ENCODE measurements at regions not wholly inside any gene's neighbourhood (a gene's known extent, or its start where the extent isn't known, plus 50 kb on each side); places are given as distances from the start of the nearest gene placed in this dataset.
A peak's percentile ranks its signal among the peaks of the same experiment; 100 is the strongest.

DNA sequence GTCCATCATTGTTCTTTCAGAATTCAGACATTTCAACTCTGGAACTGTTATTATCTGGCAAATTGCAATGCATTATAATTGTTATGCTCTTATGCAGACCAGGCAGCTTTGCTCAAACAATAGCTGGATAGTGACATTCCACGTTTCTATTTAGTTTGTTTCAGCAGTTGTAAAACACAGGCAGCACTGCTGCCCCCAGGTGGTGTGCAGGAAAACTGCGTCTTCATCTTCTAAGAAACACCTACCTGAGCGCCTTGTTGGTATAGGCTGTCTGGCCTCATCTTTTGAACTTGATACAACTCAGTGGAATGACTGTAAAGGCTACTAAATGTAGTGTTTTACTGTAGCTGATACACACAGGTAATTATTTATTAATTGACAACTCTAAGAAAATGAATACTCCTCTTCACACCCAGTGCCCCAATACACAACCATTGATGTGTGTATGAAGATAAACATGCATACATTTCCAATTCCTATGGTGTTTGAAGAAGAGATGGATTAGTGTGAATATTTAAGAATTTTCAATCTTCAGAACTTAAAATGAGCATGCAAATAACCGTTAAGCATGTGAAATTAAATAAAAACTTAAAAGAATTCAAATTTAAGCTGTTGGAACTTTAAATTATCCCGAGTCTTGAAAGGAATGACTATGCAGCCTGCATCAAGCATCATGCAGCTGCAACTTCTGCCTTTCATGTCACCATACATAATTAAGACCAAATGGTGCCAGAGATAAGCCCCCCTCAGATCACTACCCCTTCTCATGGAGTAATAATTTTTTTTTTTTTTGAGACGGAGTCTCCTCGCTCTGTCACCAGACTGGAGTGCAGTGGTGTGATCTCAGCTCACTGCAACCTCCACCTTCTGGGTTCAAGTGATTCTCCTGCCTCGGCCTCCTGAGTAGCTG is 85.6 kb downstream of the CD8B2 start:
- H3K27ac Mint-ChIP-seq = no peak overlapping the region
- no peaks in the 10 kb centered on the region for H3K9me3 Mint-ChIP-seq
- no peaks in the 10 kb centered on the region for H3K36me3 Mint-ChIP-seq (ENCODE audit: low read depth)
- H3K4me3 Mint-ChIP-seq = no peak overlapping the region
- H3K27me3 Mint-ChIP-seq (ENCODE audit: low read depth) = peaks cover 14% of the 10 kb centered on the region
- no peaks in the 10 kb centered on the region for H3K4me1 Mint-ChIP-seq (ENCODE audit: low read depth)

DNA sequence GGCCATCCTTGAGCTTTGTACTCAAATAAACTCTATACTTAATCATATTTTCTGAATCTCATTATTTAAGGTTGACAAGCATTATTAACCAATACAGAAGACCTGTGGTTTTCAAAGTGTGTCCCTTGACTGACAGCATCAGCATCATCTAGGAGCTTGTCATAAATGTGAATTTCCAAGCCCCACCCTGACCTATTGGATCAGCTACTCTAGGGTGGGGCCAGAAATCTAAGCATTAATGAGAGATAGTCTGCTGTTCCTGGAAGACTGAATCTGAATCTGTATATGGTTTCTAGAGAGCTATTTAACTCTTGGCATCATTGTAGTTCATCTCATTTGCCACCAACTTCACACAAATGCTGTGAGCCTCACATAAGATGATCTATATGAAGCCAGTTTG is 86.6 kb downstream of the CD8B2 start:
- no peaks in the 10 kb centered on the region for H3K4me1 Mint-ChIP-seq (ENCODE audit: low read depth)
- H3K4me3 Mint-ChIP-seq = no peak overlapping the region
- no peaks in the 10 kb centered on the region for H3K9me3 Mint-ChIP-seq
- H3K36me3 Mint-ChIP-seq (ENCODE audit: low read depth) = no peaks in the 10 kb centered on the region
- H3K27me3 Mint-ChIP-seq (ENCODE audit: low read depth) = peaks cover 24% of the 10 kb centered on the region
- H3K27ac Mint-ChIP-seq = no peak overlapping the region

DNA sequence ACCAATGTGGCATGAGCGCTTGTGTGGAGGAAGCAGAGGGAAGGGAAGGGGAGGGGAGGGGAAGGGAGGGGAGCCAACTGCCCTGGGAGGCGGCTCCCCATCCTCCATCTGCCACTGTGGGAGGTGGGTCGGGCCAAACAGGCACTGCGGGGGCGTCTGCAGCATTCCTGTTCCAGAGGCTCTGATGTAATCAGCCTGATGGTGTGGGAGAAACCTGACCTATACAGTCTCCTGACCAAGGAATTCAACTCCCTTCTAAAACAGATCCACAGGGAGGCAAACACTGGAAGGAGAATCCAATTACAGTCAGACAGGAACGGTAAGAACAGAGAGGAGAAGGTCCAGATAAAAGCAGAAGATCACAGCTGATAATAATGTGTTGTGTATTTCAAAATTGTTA is 88.8 kb downstream of the CD8B2 start:
- Mint-ChIP-seq H3K36me3 (ENCODE audit: low read depth) (no peaks in the 10 kb centered on the region), H3K4me3 (no peak overlapping the region), H3K27me3 (ENCODE audit: low read depth) (peaks cover 28% of the 10 kb centered on the region), H3K27ac (no peak overlapping the region), H3K4me1 (ENCODE audit: low read depth) (no peaks in the 10 kb centered on the region), H3K9me3 (no peaks in the 10 kb centered on the region)

DNA sequence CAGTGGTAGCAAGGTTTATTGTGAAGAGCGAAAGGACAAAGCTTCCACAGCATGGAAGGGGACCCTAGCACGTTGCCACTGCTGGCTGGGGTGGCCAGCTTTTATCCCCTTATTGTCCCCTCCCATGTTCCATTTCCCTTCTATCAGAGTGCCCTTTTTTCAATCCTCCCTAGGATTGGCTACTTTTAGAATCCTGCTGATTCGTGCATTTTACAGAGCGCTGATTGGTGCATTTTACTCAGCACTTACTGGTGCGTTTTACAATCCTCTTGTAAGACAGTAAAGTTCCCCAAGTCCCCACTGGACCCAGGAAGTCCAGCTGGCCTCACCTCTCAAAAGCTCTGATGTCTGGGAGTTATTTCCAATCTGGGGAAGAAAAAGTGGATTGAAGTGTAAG is 90.1 kb downstream of the CD8B2 start:
- Mint-ChIP-seq H3K4me1 (ENCODE audit: low read depth) (peaks cover 7% of the 10 kb centered on the region), H3K36me3 (ENCODE audit: low read depth) (no peaks in the 10 kb centered on the region), H3K27me3 (ENCODE audit: low read depth) (peaks cover 31% of the 10 kb centered on the region), H3K27ac (no peak overlapping the region), H3K4me3 (no peak overlapping the region), H3K9me3 (no peaks in the 10 kb centered on the region)

DNA sequence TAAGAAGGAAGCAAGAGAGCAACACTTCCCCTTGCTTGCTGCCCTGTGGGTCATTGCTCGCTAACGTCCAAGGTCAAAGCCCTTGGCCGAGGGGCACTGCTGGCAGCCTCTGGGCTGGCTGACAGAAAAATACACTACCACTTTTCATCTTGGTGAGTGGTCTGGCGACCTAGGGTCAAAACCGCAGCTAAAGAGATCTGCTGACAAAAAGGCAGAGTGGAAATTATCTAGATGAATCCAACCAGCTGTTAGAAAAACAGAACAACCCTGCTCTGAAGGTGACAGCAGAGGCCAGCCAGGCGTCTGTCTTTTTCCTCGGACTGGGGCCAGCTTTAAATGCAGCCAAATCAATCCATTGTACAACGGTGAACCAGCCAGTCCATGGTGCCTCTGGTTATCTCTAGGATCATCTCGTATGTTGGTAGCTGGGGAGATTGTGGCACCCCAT is 92.6 kb downstream of the CD8B2 start:
- Mint-ChIP-seq H3K4me3 (no peak overlapping the region), H3K9me3 (no peaks in the 10 kb centered on the region), H3K27me3 (ENCODE audit: low read depth) (peaks cover 43% of the 10 kb centered on the region), H3K4me1 (ENCODE audit: low read depth) (peaks cover 11% of the 10 kb centered on the region), H3K27ac (no peak overlapping the region), H3K36me3 (ENCODE audit: low read depth) (no peaks in the 10 kb centered on the region)

DNA sequence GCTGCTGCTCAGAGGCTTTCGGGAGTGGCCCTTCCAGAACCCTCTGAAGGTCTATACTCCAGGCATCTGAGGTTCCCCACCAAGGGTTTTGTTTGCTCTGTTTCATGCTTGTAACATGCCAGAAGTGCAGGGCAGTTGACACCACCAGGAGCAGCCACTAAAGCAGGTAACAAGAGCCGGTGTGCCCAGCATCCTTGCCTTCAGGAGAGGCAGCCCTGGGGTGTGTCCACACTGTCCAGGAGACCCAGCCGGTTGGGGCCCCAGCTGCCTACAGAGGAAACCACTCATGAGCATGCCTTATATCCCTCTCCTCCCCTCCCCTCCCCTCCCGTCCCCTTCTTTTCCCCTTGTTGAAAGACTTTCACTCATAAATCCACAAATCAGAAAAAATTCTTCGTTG is 93.1 kb downstream of the CD8B2 start:
- peaks cover 43% of the 10 kb centered on the region for H3K27me3 Mint-ChIP-seq (ENCODE audit: low read depth)
- peaks cover 11% of the 10 kb centered on the region for H3K4me1 Mint-ChIP-seq (ENCODE audit: low read depth)
- no peaks in the 10 kb centered on the region for H3K9me3 Mint-ChIP-seq
- no peaks in the 10 kb centered on the region for H3K36me3 Mint-ChIP-seq (ENCODE audit: low read depth)
- no peak overlapping the region for H3K27ac Mint-ChIP-seq
- H3K4me3 Mint-ChIP-seq = no peak overlapping the region

DNA sequence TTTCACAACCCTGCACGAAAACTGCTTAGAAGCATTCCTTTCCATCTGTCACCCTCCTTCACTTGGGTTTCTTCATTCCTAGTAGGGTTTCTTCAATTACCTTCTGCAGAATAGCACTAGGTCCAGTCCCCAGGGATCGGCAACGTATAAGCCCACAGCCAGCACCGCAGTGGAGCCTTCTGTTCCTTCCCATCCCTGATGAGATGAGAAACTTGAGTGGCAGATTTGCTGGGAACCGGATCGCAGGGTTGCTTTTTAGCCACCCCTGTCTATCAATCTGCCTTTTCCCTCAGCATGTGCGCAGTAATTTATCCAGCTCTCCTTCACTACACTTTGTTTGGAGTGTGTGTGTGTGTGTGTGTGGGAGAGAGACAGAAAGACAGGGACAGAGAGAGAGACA is 94.2 kb downstream of the CD8B2 start:
- Mint-ChIP-seq H3K27ac (no peak overlapping the region), H3K4me3 (peak overlapping the region; percentile 83), H3K9me3 (no peaks in the 10 kb centered on the region), H3K27me3 (ENCODE audit: low read depth) (peaks cover 48% of the 10 kb centered on the region), H3K4me1 (ENCODE audit: low read depth) (peaks cover 11% of the 10 kb centered on the region), H3K36me3 (ENCODE audit: low read depth) (no peaks in the 10 kb centered on the region)

DNA sequence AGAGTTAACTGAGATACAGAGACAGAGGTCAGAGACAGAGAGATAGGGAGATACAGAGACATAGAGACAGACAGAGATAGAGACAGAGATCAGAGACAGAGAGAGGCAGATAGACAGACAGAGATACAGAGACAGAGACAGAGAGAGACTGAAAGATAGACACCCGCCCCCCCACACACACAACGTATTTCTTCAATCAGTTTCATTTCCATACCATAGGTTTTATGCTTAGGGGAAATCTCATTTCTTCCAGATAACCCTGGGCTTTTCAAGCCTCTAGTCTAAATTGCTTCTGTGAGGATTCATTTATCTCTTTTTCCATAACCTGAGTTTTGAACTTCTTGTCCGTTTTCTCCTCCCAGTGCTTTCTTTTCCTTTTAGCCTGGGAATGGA is 94.6 kb downstream of the CD8B2 start:
- Mint-ChIP-seq H3K4me3 (peak overlapping the region; percentile 83), H3K36me3 (ENCODE audit: low read depth) (no peaks in the 10 kb centered on the region), H3K27me3 (ENCODE audit: low read depth) (peaks cover 48% of the 10 kb centered on the region), H3K27ac (no peak overlapping the region), H3K4me1 (ENCODE audit: low read depth) (peaks cover 11% of the 10 kb centered on the region), H3K9me3 (no peaks in the 10 kb centered on the region)

DNA sequence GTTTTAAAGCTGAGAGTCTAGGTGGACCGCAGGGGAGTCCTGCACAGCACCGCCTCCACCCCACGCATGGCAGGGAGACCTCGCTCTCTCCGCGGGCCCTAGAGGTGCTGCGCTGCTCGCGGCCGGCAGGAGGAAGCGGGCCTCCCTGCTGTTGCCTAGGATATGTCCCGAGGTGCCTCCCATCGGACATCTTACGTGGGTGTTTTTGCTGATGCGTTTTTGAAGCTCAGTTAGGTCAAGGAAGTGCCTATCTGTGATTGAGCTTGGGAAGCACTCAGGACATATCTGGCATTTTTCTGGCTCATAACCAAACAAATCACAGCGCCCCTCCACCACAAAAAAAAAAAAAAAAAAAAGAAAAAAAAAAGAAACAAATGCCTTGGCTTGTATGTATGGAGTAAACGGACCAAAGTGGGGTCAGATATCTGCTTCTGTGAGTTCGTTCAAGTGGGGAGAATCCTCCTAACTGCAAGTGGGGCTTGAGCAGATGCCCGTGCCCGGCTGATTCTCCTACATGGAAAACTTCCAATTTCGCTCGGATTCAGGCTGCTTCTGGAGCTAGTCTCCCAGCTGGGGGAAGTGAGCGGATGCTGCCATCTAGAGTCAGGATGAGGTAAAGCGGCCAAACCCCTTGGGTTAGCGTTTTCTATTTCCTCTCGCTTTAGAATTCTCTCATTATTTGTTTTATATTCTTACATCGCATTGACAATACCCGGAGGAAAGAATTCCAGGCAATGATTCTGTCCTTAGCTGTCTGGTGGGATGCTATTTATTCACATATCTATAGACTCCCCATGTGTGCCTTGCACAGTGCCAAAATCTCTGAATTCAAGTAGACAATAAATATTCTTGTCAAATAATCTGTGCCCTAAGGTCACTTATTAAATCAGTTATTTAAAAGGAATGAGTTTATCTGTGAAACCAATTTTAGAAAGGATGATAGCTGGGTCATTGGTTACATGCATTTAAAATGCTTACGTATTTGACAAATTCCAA is 95.3 kb downstream of the CD8B2 start:
- no peak overlapping the region for H3K27ac Mint-ChIP-seq
- peak overlapping the region; percentile 83 for H3K4me3 Mint-ChIP-seq
- no peaks in the 10 kb centered on the region for H3K36me3 Mint-ChIP-seq (ENCODE audit: low read depth)
- H3K27me3 Mint-ChIP-seq (ENCODE audit: low read depth) = peaks cover 48% of the 10 kb centered on the region
- peaks cover 11% of the 10 kb centered on the region for H3K4me1 Mint-ChIP-seq (ENCODE audit: low read depth)
- H3K9me3 Mint-ChIP-seq = no peaks in the 10 kb centered on the region

DNA sequence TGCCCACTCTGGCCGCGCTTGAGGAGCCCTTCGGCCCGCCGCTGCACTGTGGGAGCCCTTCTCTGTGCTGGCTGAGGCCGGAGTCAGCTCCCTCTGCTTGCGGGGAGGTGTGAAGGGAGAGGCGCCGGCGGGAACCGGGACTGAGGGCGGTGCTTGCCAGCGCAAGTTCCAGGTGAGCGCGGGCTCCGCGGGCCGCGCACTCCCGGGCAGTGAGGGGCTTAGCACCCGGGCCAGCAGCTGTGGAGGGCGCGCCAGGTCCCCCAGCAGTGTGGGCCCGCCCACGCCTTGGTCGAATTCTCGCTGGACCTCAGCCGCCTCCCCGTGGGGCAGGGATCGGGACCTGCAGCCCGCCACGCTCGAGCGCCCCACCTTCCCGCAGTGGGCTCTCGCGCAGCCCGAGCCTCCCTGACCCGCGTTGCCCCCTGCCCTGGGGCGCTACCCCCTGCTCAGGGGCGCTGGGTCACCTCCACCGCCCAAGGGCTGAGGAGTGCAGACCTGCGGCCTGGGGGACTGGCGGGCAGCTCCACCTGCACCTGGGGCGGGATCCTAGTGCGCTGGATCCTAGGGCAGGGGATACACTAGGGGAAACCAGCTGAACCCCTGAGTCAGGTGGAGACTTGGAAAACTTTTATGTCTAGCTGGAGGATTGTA is 97.3 kb downstream of the CD8B2 start:
- Mint-ChIP-seq H3K9me3 (no peaks in the 10 kb centered on the region), H3K4me1 (ENCODE audit: low read depth) (peaks cover 11% of the 10 kb centered on the region), H3K4me3 (no peak overlapping the region), H3K36me3 (ENCODE audit: low read depth) (no peaks in the 10 kb centered on the region), H3K27ac (no peak overlapping the region), H3K27me3 (ENCODE audit: low read depth) (peaks cover 34% of the 10 kb centered on the region)

DNA sequence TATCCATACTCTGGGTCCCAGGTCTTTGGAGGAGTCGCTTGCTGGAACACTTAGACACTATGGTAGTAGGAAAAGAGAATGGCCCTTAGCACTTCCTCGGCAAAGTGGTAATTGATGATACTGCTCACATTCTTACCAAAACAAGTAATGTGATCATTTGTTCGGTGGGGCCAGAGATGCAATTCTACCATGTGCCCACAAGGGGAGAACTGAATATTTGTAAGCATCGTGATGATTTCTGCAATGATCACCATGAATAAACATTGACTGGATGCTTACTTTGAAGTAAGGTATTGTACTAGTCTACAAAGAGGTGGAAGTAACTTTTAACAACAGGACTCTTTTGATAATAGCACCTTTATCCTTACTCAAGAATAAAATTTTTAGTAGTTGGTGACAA is 109.7 kb downstream of the CD8B2 start:
- H3K27ac Mint-ChIP-seq = no peak overlapping the region
- H3K4me1 Mint-ChIP-seq (ENCODE audit: low read depth) = no peaks in the 10 kb centered on the region
- no peaks in the 10 kb centered on the region for H3K9me3 Mint-ChIP-seq
- H3K4me3 Mint-ChIP-seq = no peak overlapping the region
- H3K36me3 Mint-ChIP-seq (ENCODE audit: low read depth) = no peaks in the 10 kb centered on the region
- H3K27me3 Mint-ChIP-seq (ENCODE audit: low read depth) = peaks cover 11% of the 10 kb centered on the region

DNA sequence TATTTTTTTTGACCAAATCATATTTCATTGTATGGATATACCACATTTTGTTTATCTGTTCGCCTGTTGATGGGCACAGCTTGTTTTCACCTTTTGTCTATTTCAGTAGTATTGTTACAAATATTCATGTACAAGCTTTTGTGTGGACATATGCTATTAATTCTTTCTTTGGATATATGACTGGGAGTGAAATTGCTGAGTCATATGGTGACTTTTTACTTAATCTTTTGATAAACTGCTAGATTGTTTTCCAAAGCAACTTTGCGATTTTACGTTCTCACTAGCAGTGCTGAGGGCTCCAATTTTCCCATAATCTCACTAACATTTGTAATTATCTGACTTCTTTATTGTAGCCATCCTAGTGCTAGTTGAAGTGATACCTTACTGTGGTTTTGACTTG is 112.4 kb downstream of the CD8B2 start:
- H3K4me1 Mint-ChIP-seq (ENCODE audit: low read depth) = no peaks in the 10 kb centered on the region
- peaks cover 12% of the 10 kb centered on the region for H3K27me3 Mint-ChIP-seq (ENCODE audit: low read depth)
- no peaks in the 10 kb centered on the region for H3K9me3 Mint-ChIP-seq
- H3K27ac Mint-ChIP-seq = no peak overlapping the region
- H3K4me3 Mint-ChIP-seq = no peak overlapping the region
- no peaks in the 10 kb centered on the region for H3K36me3 Mint-ChIP-seq (ENCODE audit: low read depth)

DNA sequence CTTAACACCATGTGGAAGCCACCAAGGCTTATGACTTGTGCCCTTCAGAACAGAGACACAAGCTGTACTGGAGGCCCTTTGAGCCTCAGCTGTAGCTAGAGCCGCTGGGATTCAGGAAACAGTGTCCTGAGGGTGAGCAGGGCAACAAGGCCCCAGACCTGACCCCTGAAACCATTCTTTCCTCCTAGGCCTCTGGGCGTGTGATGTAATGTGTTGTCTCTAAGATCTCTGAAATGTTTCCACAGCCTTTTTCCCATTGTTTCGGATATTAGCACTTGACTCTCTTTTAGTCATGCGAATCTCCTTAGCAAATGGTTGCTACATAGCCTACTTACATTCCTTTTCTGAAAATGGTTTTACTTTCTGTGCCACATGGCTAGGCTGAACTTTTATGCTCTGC is 114.9 kb downstream of the CD8B2 start:
- H3K4me1 Mint-ChIP-seq (ENCODE audit: low read depth) = no peaks in the 10 kb centered on the region

DNA sequence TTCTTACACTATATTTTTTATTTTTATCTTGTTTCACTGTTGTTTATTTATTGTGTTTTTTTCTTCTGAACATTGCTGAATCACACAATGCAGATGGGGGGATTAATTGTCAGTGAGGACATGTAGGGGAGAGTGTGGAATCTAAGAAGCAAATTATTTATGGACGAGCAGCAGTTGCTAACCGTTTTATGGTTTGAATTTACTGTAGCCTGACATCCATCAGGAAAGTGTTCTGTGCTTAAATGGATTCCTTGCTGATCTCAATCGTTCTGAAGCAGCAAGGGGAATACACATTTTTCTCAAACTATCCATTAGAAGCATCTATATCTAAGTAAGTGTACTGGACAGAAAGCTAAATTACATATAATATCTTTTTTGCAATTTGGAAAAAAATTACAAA is 119.5 kb downstream of the CD8B2 start:
- no peaks in the 10 kb centered on the region for H3K9me3 Mint-ChIP-seq
- no peaks in the 10 kb centered on the region for H3K4me1 Mint-ChIP-seq (ENCODE audit: low read depth)
- no peak overlapping the region for H3K27ac Mint-ChIP-seq
- H3K27me3 Mint-ChIP-seq (ENCODE audit: low read depth) = peaks cover 9% of the 10 kb centered on the region
- no peak overlapping the region for H3K4me3 Mint-ChIP-seq
- H3K36me3 Mint-ChIP-seq (ENCODE audit: low read depth) = no peaks in the 10 kb centered on the region

More for the DNA sequence above, 114.9 kb downstream of the CD8B2 start:
- Mint-ChIP-seq H3K36me3 (ENCODE audit: low read depth) (no peaks in the 10 kb centered on the region), H3K9me3 (no peaks in the 10 kb centered on the region), H3K27ac (no peak overlapping the region), H3K4me3 (no peak overlapping the region), H3K27me3 (ENCODE audit: low read depth) (peaks cover 9% of the 10 kb centered on the region)
